Fibroblast of lung (primary cell): ENCODE measurements at regions not wholly inside any gene's neighbourhood (a gene's known extent, or its start where the extent isn't known, plus 50 kb on each side); places are given as distances from the start of the nearest gene placed in this dataset.

ENCODE experiments used
- CTCF ChIP-seq, 2 donors: IDR thresholded peaks in 1 of 2; conservative IDR thresholded peaks in 1 of 2; 1 replicate in 1 of 2; 2 replicates in 1 of 2; pipeline ENCODE4 v1.5.1; 2011 to 2012; ENCODE audit warnings: low read length in 2 of 2, control low read depth in 1 of 2, inconsistent platforms in 1 of 2, low read depth in 1 of 2, mild to moderate bottlenecking in 1 of 2
- EZH2 ChIP-seq: IDR thresholded peaks from 2 replicates; pipeline ENCODE4 v1.5.1; 2012; ENCODE audit warnings: low read length, control low read depth, mild to moderate bottlenecking; ENCODE audit errors: missing control alignments

- TF ChIP-seq CTCF (conservative IDR thresholded peaks at IDR 0.05 in 1 of 2, IDR thresholded peaks at IDR 0.05 in 1 of 2; ENCODE audit: low read depth in 1 of 2, low read length in 2 of 2) (no peak), EZH2 (no peak)
These were observed 321.6 kb downstream of the SLC4A3 start for GRCh38 chr2:219949053-219949452.
